Neural progenitor cell (in vitro differentiated cells): ENCODE measurements at regions not wholly inside any gene's neighbourhood (a gene's known extent, or its start where the extent isn't known, plus 50 kb on each side); places are given as distances from the start of the nearest gene placed in this dataset.

ENCODE experiments used
- DNase-seq: peaks from one replicate; pipeline ENCODE4 v3.0.0-alpha.2; 2016; ENCODE audit warnings: low spot score
- H2AFZ ChIP-seq: fragments of 200-600 bp; sonication (generic); replicated peaks from 2 replicates; pipeline ENCODE4 v1.6.1; 2016; ENCODE audit warnings: antibody characterized with exemption
- H3F3A ChIP-seq: fragments of 200-600 bp; sonication (generic); 2 replicates; pipeline ENCODE4 v1.6.1; 2016; ENCODE audit warnings: antibody characterized with exemption, low read depth
- H3K27ac ChIP-seq: fragments of 200-600 bp; sonication (generic); 2 replicates; pipeline ENCODE4 v1.5.1; 2016; ENCODE audit warnings: mild to moderate bottlenecking
- H3K27me3 ChIP-seq: fragments of 200-600 bp; sonication (generic); 2 replicates; pipeline ENCODE4 v1.6.1; 2016; ENCODE audit warnings: mild to moderate bottlenecking, moderate library complexity
- H3K36me3 ChIP-seq: fragments of 200-600 bp; sonication (generic); 2 replicates; pipeline ENCODE4 v1.5.1; 2016
- H3K4me1 ChIP-seq: fragments of 200-600 bp; sonication (generic); 2 replicates; pipeline ENCODE4 v1.6.1; 2016; ENCODE audit warnings: mixed run types
- H3K4me2 ChIP-seq: fragments of 200-600 bp; sonication (generic); 2 replicates; pipeline ENCODE4 v1.6.1; 2016
- H3K4me3 ChIP-seq: fragments of 200-600 bp; sonication (generic); 2 replicates; pipeline ENCODE4 v1.5.1; 2016
- H3K79me2 ChIP-seq: fragments of 200-600 bp; sonication (generic); 2 replicates; pipeline ENCODE4 v1.6.1; 2016; ENCODE audit warnings: low read depth
- H3K9ac ChIP-seq: fragments of 200-600 bp; sonication (generic); 2 replicates; pipeline ENCODE4 v1.6.1; 2016
- H3K9me3 ChIP-seq: fragments of 200-600 bp; sonication (generic); 2 replicates; pipeline ENCODE4 v1.5.1; 2016; ENCODE audit warnings: low read depth
- H4K20me1 ChIP-seq: fragments of 200-600 bp; sonication (generic); 2 replicates; pipeline ENCODE4 v1.6.1; 2016; ENCODE audit warnings: low read depth
- H3K27ac Mint-ChIP-seq: 3 replicates; pipeline ENCODE4 v1.8.0; 2021; ENCODE audit warnings: mixed read lengths
- H3K27me3 Mint-ChIP-seq: 2 replicates; pipeline ENCODE4 v1.8.0; 2022; ENCODE audit warnings: low read depth, mild to moderate bottlenecking, inconsistent platforms, moderate library complexity, mixed read lengths; ENCODE audit not compliant: insufficient read depth
- H3K36me3 Mint-ChIP-seq: 3 replicates; pipeline ENCODE4 v1.8.0; 2021; ENCODE audit warnings: mixed read lengths
- H3K4me1 Mint-ChIP-seq: 3 replicates; pipeline ENCODE4 v1.8.0; 2021; ENCODE audit warnings: mixed read lengths
- H3K4me3 Mint-ChIP-seq: 3 replicates; pipeline ENCODE4 v1.8.0; 2021; ENCODE audit warnings: mild to moderate bottlenecking, moderate library complexity, mixed read lengths
- H3K9me3 Mint-ChIP-seq: 3 replicates; pipeline ENCODE4 v1.8.0; 2020; ENCODE audit warnings: mixed read lengths
- CTCF ChIP-seq: fragments of 200-600 bp; sonication (generic); IDR thresholded peaks from 2 replicates; pipeline ENCODE4 v1.5.1; 2017; ENCODE audit warnings: antibody characterized with exemption, mild to moderate bottlenecking
- EZH2 ChIP-seq: fragments of 200-600 bp; sonication (generic); IDR thresholded peaks from 2 replicates; pipeline ENCODE4 v1.6.1; 2017; ENCODE audit warnings: antibody characterized with exemption, mild to moderate bottlenecking, moderate library complexity
- EZH2phosphoT487 ChIP-seq: fragments of 200-600 bp; sonication (generic); IDR thresholded peaks from 2 replicates; pipeline ENCODE4 v1.6.1; 2017; ENCODE audit warnings: antibody characterized with exemption

- DNase-seq = peak; percentile 59
- Mint-ChIP-seq H3K9me3 (no peaks in the 10 kb centered on the region), H3K4me1 (peaks cover 53% of the 10 kb centered on the region), H3K27ac (no peak overlapping the region), H3K36me3 (no peaks in the 10 kb centered on the region), H3K27me3 (peaks cover 82% of the 10 kb centered on the region), H3K4me3 (peak overlapping the region; percentile 63)
- Histone ChIP-seq H3K4me1 (peaks cover 58% of the 10 kb centered on the region), H4K20me1 (peaks cover 50% of the 10 kb centered on the region), H3F3A (peaks cover 48% of the 10 kb centered on the region), H3K36me3 (no peaks in the 10 kb centered on the region), H3K4me2 (peak overlapping the region; percentile 90), H3K4me3 (peak overlapping the region; percentile 38), H3K27me3 (peaks cover 94% of the 10 kb centered on the region), H3K27ac (no peak overlapping the region), H3K9me3 (no peaks in the 10 kb centered on the region), H3K79me2 (no peaks in the 10 kb centered on the region), H3K9ac (no peak overlapping the region), H2AFZ (no peak overlapping the region)
- TF ChIP-seq CTCF = no peak
- TF ChIP-seq EZH2 = peak; percentile 65
These were observed 299.4 kb downstream of the PARP8 start for GRCh38 chr5:50965654-50966375.

GRCh38 chr5:50967009-50967562 lies 300.6 kb downstream of the PARP8 start:
- Mint-ChIP-seq H3K4me3 (peak overlapping the region; percentile 63), H3K9me3 (no peaks in the 10 kb centered on the region), H3K4me1 (peaks cover 53% of the 10 kb centered on the region), H3K27me3 (peaks cover 85% of the 10 kb centered on the region), H3K36me3 (no peaks in the 10 kb centered on the region), H3K27ac (no peak overlapping the region)
- no peaks in the 10 kb centered on the region for H3K9me3 ChIP-seq
- H3K79me2 ChIP-seq = no peaks in the 10 kb centered on the region
- no peak overlapping the region for H3K9ac ChIP-seq
- H3K4me3 ChIP-seq = peak overlapping the region; percentile 38
- TF ChIP-seq CTCF = no peak
- TF ChIP-seq EZH2 = no peak
- no peak for TF ChIP-seq EZH2phosphoT487
- H4K20me1 ChIP-seq = peaks cover 50% of the 10 kb centered on the region
- DNase-seq = peak; percentile 32
- peaks cover 96% of the 10 kb centered on the region for H3K27me3 ChIP-seq
- no peak overlapping the region for H2AFZ ChIP-seq
- H3K27ac ChIP-seq = no peak overlapping the region
- no peaks in the 10 kb centered on the region for H3K36me3 ChIP-seq
- peak overlapping the region; percentile 90 for H3K4me2 ChIP-seq
- peaks cover 48% of the 10 kb centered on the region for H3F3A ChIP-seq
- peaks cover 58% of the 10 kb centered on the region for H3K4me1 ChIP-seq

GRCh38 chr5:50967563-50968355 lies 301.3 kb downstream of the PARP8 start:
- no peaks in the 10 kb centered on the region for H3K36me3 ChIP-seq
- Mint-ChIP-seq H3K27me3 (peaks cover 86% of the 10 kb centered on the region), H3K27ac (no peak overlapping the region), H3K36me3 (no peaks in the 10 kb centered on the region), H3K4me1 (peaks cover 53% of the 10 kb centered on the region), H3K9me3 (no peaks in the 10 kb centered on the region), H3K4me3 (peak overlapping the region; percentile 66)
- H3K27ac ChIP-seq = no peak overlapping the region
- H3K9ac ChIP-seq = no peak overlapping the region
- H3K4me2 ChIP-seq = peak overlapping the region; percentile 90
- peaks cover 50% of the 10 kb centered on the region for H4K20me1 ChIP-seq
- TF ChIP-seq EZH2phosphoT487 (peak; percentile 61), CTCF (no peak), EZH2 (peak; percentile 46)
- DNase-seq = peak; percentile 58
- H3K4me1 ChIP-seq = peaks cover 58% of the 10 kb centered on the region
- H3K4me3 ChIP-seq = peak overlapping the region; percentile 38
- no peak overlapping the region for H2AFZ ChIP-seq
- no peaks in the 10 kb centered on the region for H3K9me3 ChIP-seq
- H3K79me2 ChIP-seq = no peaks in the 10 kb centered on the region
- peaks cover 48% of the 10 kb centered on the region for H3F3A ChIP-seq
- H3K27me3 ChIP-seq = peaks cover 98% of the 10 kb centered on the region
